SK-N-MC (cell line): ENCODE measurements at regions not wholly inside any gene's neighbourhood (a gene's known extent, or its start where the extent isn't known, plus 50 kb on each side); places are given as distances from the start of the nearest gene placed in this dataset.

Experiments
- EZH2 ChIP-seq: fragments of 200-600 bp; sonication (generic); IDR thresholded peaks from one replicate; pipeline ENCODE4 v1.6.1; 2017; ENCODE audit warnings: antibody characterized with exemption
- FOXP2 ChIP-seq: optimal IDR thresholded peaks from 2 replicates; pipeline ENCODE3; 2011; ENCODE audit warnings: mild to moderate bottlenecking, moderate library complexity; ENCODE audit not compliant: insufficient read depth; ENCODE audit errors: extremely low read length, control extremely low read depth
- POLR2AphosphoS5 ChIP-seq: IDR thresholded peaks from 2 replicates; pipeline ENCODE4 v1.6.1; 2012; ENCODE audit warnings: mild to moderate bottlenecking, low read depth, low read length, borderline replicate concordance

GRCh38 chr17:6930749-6931148 is 65.1 kb upstream of the ALOX12 start:
- TF ChIP-seq EZH2 (no peak), POLR2AphosphoS5 (no peak), FOXP2 (no peak)
